IPS DF 4.7 (cell line): ENCODE measurements at regions not wholly inside any gene's neighbourhood (a gene's known extent, or its start where the extent isn't known, plus 50 kb on each side); places are given as distances from the start of the nearest gene placed in this dataset.
"Not testable (repeated sequence)": the region's sequence is repeated elsewhere in the genome, so short reads cannot be mapped to it uniquely, and the experiment has no call there.

Experiments used
- DNase-seq: peaks from one replicate; pipeline ENCODE4 v3.0.0-alpha.2; 2013; ENCODE audit warnings: low spot score; ENCODE audit errors: extremely low read depth

GRCh38 chr12:124218650-124219049, 76.2 kb upstream of the RFLNA start:
- not testable (repeated sequence) for DNase-seq

- DNase-seq = no peak
Observed at GRCh38 chr12:124222368-124223245, 72.3 kb upstream of the RFLNA start.

GRCh38 chr12:124223733-124224138, 71.2 kb upstream of the RFLNA start:
- not testable (repeated sequence) for DNase-seq

- no peak for DNase-seq
Observed at GRCh38 chr12:124224535-124225110, 70.3 kb upstream of the RFLNA start.

GRCh38 chr12:124225730-124226129, 69.2 kb upstream of the RFLNA start:
- no peak for DNase-seq

GRCh38 chr12:124227951-124228711, 66.8 kb upstream of the RFLNA start:
- DNase-seq = no peak

- DNase-seq = no peak
Observed at GRCh38 chr12:124229520-124229919, 65.4 kb upstream of the RFLNA start.

GRCh38 chr12:124230117-124230757, 64.7 kb upstream of the RFLNA start:
- DNase-seq = no peak

GRCh38 chr12:124230789-124231188, 64.1 kb upstream of the RFLNA start:
- no peak for DNase-seq

- DNase-seq = no peak
Observed at GRCh38 chr12:124231980-124232653, 62.8 kb upstream of the RFLNA start.

GRCh38 chr12:124232654-124232987, 62.3 kb upstream of the RFLNA start:
- no peak for DNase-seq

GRCh38 chr12:124233041-124233796, 61.7 kb upstream of the RFLNA start:
- DNase-seq = no peak

GRCh38 chr12:124233846-124234640, 60.9 kb upstream of the RFLNA start:
- no peak for DNase-seq

GRCh38 chr12:124236625-124237031, 58.3 kb upstream of the RFLNA start:
- no peak for DNase-seq

GRCh38 chr12:124238886-124239285, 56.0 kb upstream of the RFLNA start:
- no peak for DNase-seq

GRCh38 chr12:124240493-124240892, 54.4 kb upstream of the RFLNA start:
- peak; percentile 33 for DNase-seq

- no peak for DNase-seq
Observed at GRCh38 chr12:124241776-124242528, 52.9 kb upstream of the RFLNA start.

- no peak for DNase-seq
Observed at GRCh38 chr12:124242529-124243065, 52.3 kb upstream of the RFLNA start.

GRCh38 chr12:124243936-124244335, 51.0 kb upstream of the RFLNA start:
- no peak for DNase-seq
